ENCODE measurements at regions not wholly inside any gene's neighbourhood (a gene's known extent, or its start where the extent isn't known, plus 50 kb on each side); places are given as distances from the start of the nearest gene placed in this dataset.
A peak's percentile ranks its signal among the peaks of the same experiment; 100 is the strongest.

- TF ChIP-seq EP300 (IDR thresholded peaks at IDR 0.05; ENCODE audit: low read depth) (no peak), POLR2A (IDR thresholded peaks at IDR 0.05) (no peak)
- WGBS, 2 donors (ENCODE audit: low coverage in 1 of 2), result 59 to 77% methylated on average over 2 of the region's 2 CpGs
- Histone ChIP-seq H3K9me3 (no peaks in the 10 kb centered on the region), H3K27ac (no peak overlapping the region), H3K4me3 (no peak overlapping the region), H3K27me3 (no peaks in the 10 kb centered on the region), H3K36me3 (no peaks in the 10 kb centered on the region), H3K4me1 (no peaks in the 10 kb centered on the region)
- in situ Hi-C loops (cut with MboI; ENCODE audit: low pct_ligation_motif_present in 1 of 4, low pct_unique_long_range_greater_than_20kb in 1 of 4, low sequenced_read_pairs in 3 of 4) (no loop called here), intact Hi-C loops (cut with DNase I; ENCODE audit: low total_unique reads) (no loop called here)
- no peak for DNase-seq
Observed at GRCh38 chr2:66113988-66114625, 320.8 kb upstream of the MEIS1 start.

GRCh38 chr2:66111706-66112105 lies 323.2 kb upstream of the MEIS1 start:
- no peaks in the 10 kb centered on the region for H3K9me3 ChIP-seq
- H3K4me1 ChIP-seq, result no peaks in the 10 kb centered on the region
- no peaks in the 10 kb centered on the region for H3K27me3 ChIP-seq
- WGBS, 2 donors (ENCODE audit: low coverage in 1 of 2), result 60 to 79% methylated on average over 2 to 7 of the region's 7 CpGs
- H3K4me3 ChIP-seq, result no peak overlapping the region
- H3K36me3 ChIP-seq, result no peaks in the 10 kb centered on the region
- intact Hi-C loops (cut with DNase I; ENCODE audit: low total_unique reads), result no loop called here
- TF ChIP-seq POLR2AphosphoS5 (IDR thresholded peaks at IDR 0.05) (no peak), EP300 (IDR thresholded peaks at IDR 0.05; ENCODE audit: low read depth) (no peak), CTCF (IDR thresholded peaks at IDR 0.05) (no peak), POLR2A (IDR thresholded peaks at IDR 0.05) (no peak)
- DNase-seq, result no peak
- no peak overlapping the region for H3K27ac ChIP-seq
- in situ Hi-C loops (cut with MboI; ENCODE audit: low pct_ligation_motif_present in 1 of 4, low pct_unique_long_range_greater_than_20kb in 1 of 4, low sequenced_read_pairs in 3 of 4), result no loop called here

- no peak for DNase-seq
- no peaks in the 10 kb centered on the region for H3K4me1 ChIP-seq
- H3K36me3 ChIP-seq, result no peaks in the 10 kb centered on the region
- no peaks in the 10 kb centered on the region for H3K9me3 ChIP-seq
- no peaks in the 10 kb centered on the region for H3K27me3 ChIP-seq
- no peak overlapping the region for H3K4me3 ChIP-seq
- in situ Hi-C loops (cut with MboI; ENCODE audit: low pct_ligation_motif_present in 1 of 4, low pct_unique_long_range_greater_than_20kb in 1 of 4, low sequenced_read_pairs in 3 of 4) (no loop called here), intact Hi-C loops (cut with DNase I; ENCODE audit: low total_unique reads) (no loop called here)
- TF ChIP-seq EP300 (IDR thresholded peaks at IDR 0.05; ENCODE audit: low read depth) (no peak), CTCF (IDR thresholded peaks at IDR 0.05) (no peak), POLR2A (IDR thresholded peaks at IDR 0.05) (no peak), POLR2AphosphoS5 (IDR thresholded peaks at IDR 0.05) (no peak)
- 50 to 67% methylated on average over 1 to 2 of the region's 2 CpGs for WGBS, 2 donors (ENCODE audit: low coverage in 1 of 2)
- H3K27ac ChIP-seq, result no peak overlapping the region
Observed at GRCh38 chr2:66110608-66111007, 324.3 kb upstream of the MEIS1 start.

GRCh38 chr2:66110086-66110485 lies 324.8 kb upstream of the MEIS1 start:
- H3K27ac ChIP-seq, result no peak overlapping the region
- no peaks in the 10 kb centered on the region for H3K27me3 ChIP-seq
- no peak for DNase-seq
- H3K4me3 ChIP-seq, result no peak overlapping the region
- intact Hi-C loops (cut with DNase I; ENCODE audit: low total_unique reads) (no loop called here), in situ Hi-C loops (cut with MboI; ENCODE audit: low pct_ligation_motif_present in 1 of 4, low pct_unique_long_range_greater_than_20kb in 1 of 4, low sequenced_read_pairs in 3 of 4) (no loop called here)
- no peaks in the 10 kb centered on the region for H3K4me1 ChIP-seq
- TF ChIP-seq EP300 (IDR thresholded peaks at IDR 0.05; ENCODE audit: low read depth) (no peak), POLR2A (IDR thresholded peaks at IDR 0.05) (no peak), CTCF (IDR thresholded peaks at IDR 0.05) (no peak), POLR2AphosphoS5 (IDR thresholded peaks at IDR 0.05) (no peak)
- no peaks in the 10 kb centered on the region for H3K36me3 ChIP-seq
- WGBS, 2 donors (ENCODE audit: low coverage in 1 of 2), result 60 to 82% methylated on average over 2 of the region's 2 CpGs
- no peaks in the 10 kb centered on the region for H3K9me3 ChIP-seq

- TF ChIP-seq EP300 (IDR thresholded peaks at IDR 0.05; ENCODE audit: low read depth) (no peak), CTCF (IDR thresholded peaks at IDR 0.05) (no peak)
- in situ Hi-C loops (cut with MboI; ENCODE audit: low pct_ligation_motif_present in 1 of 4, low pct_unique_long_range_greater_than_20kb in 1 of 4, low sequenced_read_pairs in 3 of 4) (no loop called here), intact Hi-C loops (cut with DNase I; ENCODE audit: low total_unique reads) (no loop called here)
- no peaks in the 10 kb centered on the region for H3K36me3 ChIP-seq
- 28 to 40% methylated on average over 2 of the region's 2 CpGs for WGBS, 2 donors (ENCODE audit: low coverage in 1 of 2)
- H3K4me3 ChIP-seq, result no peak overlapping the region
- no peaks in the 10 kb centered on the region for H3K4me1 ChIP-seq
- DNase-seq, result peak; percentile 16
- H3K27ac ChIP-seq, result no peak overlapping the region
- H3K27me3 ChIP-seq, result no peaks in the 10 kb centered on the region
- H3K9me3 ChIP-seq, result no peaks in the 10 kb centered on the region
Observed at GRCh38 chr2:66109419-66109818, 325.5 kb upstream of the MEIS1 start.
